Esophagus muscularis mucosa (tissue), 3 donors: ENCODE measurements at regions not wholly inside any gene's neighbourhood (a gene's known extent, or its start where the extent isn't known, plus 50 kb on each side); places are given as distances from the start of the nearest gene placed in this dataset.

Source experiments
- POLR2A ChIP-seq: fragments of 450-650 bp; IDR thresholded peaks from one replicate; pipeline ENCODE4 v1.6.1; 2017; ENCODE audit warnings: antibody characterized with exemption, moderate library complexity, mild to moderate bottlenecking, low read depth
- POLR2AphosphoS5 ChIP-seq, 2 donors: sonication (generic); formaldehyde crosslinking; IDR thresholded peaks; one replicate each; pipeline ENCODE4 v1.6.1; 2017; ENCODE audit warnings: antibody characterized with exemption in 2 of 2
- TF ChIP-seq, protein P1 (sequence below), 3 experiments: fragments of 200-600 bp in 2 of 3; fragments of 450-650 bp in 1 of 3; sonication (generic) in 2 of 3; IDR thresholded peaks; one replicate each; pipeline ENCODE4 v1.5.1; 2017 to 2019; ENCODE audit warnings: antibody characterized with exemption in 3 of 3, mild to moderate bottlenecking in 2 of 3, moderate library complexity in 1 of 3

DNA sequence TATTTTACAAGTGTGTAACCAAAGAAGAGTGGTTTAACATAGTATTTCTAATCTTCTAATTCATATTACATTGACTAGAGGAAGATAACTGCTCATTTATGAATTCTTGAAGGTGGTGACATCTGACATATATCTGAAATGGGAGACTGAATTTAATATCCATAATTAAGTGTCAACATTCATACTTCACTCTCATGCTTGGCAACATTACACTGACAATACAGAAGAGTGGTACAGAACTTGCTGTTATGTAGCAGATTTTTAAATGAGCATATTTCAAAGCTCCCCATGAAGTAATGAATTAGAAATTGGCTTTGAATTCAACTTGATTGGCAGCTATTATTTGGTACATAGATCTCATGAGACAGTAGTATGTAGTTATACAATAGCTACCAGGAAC is 125.8 kb upstream of the POT1 start:
- TF ChIP-seq, protein P1, sequence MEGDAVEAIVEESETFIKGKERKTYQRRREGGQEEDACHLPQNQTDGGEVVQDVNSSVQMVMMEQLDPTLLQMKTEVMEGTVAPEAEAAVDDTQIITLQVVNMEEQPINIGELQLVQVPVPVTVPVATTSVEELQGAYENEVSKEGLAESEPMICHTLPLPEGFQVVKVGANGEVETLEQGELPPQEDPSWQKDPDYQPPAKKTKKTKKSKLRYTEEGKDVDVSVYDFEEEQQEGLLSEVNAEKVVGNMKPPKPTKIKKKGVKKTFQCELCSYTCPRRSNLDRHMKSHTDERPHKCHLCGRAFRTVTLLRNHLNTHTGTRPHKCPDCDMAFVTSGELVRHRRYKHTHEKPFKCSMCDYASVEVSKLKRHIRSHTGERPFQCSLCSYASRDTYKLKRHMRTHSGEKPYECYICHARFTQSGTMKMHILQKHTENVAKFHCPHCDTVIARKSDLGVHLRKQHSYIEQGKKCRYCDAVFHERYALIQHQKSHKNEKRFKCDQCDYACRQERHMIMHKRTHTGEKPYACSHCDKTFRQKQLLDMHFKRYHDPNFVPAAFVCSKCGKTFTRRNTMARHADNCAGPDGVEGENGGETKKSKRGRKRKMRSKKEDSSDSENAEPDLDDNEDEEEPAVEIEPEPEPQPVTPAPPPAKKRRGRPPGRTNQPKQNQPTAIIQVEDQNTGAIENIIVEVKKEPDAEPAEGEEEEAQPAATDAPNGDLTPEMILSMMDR (IDR thresholded peaks at IDR 0.05) = no peak
- TF ChIP-seq POLR2A (no peak), POLR2AphosphoS5 (IDR thresholded peaks at IDR 0.05) (no peak)
